HFF-Myc (cell line): ENCODE measurements at regions not wholly inside any gene's neighbourhood (a gene's known extent, or its start where the extent isn't known, plus 50 kb on each side); places are given as distances from the start of the nearest gene placed in this dataset.

Experiments
- DNase-seq: peaks from one replicate; pipeline ENCODE4 v3.0.0-alpha.2; 2011; ENCODE audit warnings: low read depth; ENCODE audit errors: extremely low read depth
- H3K4me3 ChIP-seq: replicated peaks from 2 replicates; pipeline ENCODE4 v1.5.1; 2011; ENCODE audit warnings: low read depth, mild to moderate bottlenecking, control low read depth, low read length
- CTCF ChIP-seq: IDR thresholded peaks from 2 replicates; pipeline ENCODE4 v1.5.1; 2012; ENCODE audit warnings: mild to moderate bottlenecking, low read depth, low read length, control low read depth; ENCODE audit errors: missing control alignments

GRCh38 chr14:35987731-35988130, 161.6 kb downstream of the BRMS1L start:
- no peak for TF ChIP-seq CTCF
- no peak overlapping the region for H3K4me3 ChIP-seq
- DNase-seq = no peak

- DNase-seq = no peak
- H3K4me3 ChIP-seq = no peak overlapping the region
- no peak for TF ChIP-seq CTCF
Observed at GRCh38 chr14:35986219-35986573, 160.1 kb downstream of the BRMS1L start.

GRCh38 chr14:35985474-35986218, 159.5 kb downstream of the BRMS1L start:
- DNase-seq = no peak
- TF ChIP-seq CTCF = peak; percentile 22
- H3K4me3 ChIP-seq = no peak overlapping the region

- TF ChIP-seq CTCF = no peak
- no peak overlapping the region for H3K4me3 ChIP-seq
- DNase-seq = no peak
Observed at GRCh38 chr14:35979531-35979930, 153.4 kb downstream of the BRMS1L start.

- DNase-seq = no peak
- no peak for TF ChIP-seq CTCF
- no peak overlapping the region for H3K4me3 ChIP-seq
Observed at GRCh38 chr14:35978561-35978960, 152.4 kb downstream of the BRMS1L start.

GRCh38 chr14:35975814-35976213, 149.7 kb downstream of the BRMS1L start:
- no peak overlapping the region for H3K4me3 ChIP-seq
- no peak for DNase-seq
- TF ChIP-seq CTCF = no peak

- no peak overlapping the region for H3K4me3 ChIP-seq
- TF ChIP-seq CTCF = no peak
- no peak for DNase-seq
Observed at GRCh38 chr14:35973770-35974169, 147.6 kb downstream of the BRMS1L start.
